Effector CD8-positive, alpha-beta T cell (primary cell): ENCODE measurements at regions not wholly inside any gene's neighbourhood (a gene's known extent, or its start where the extent isn't known, plus 50 kb on each side); places are given as distances from the start of the nearest gene placed in this dataset.

ENCODE experiments used
- DNase-seq: peaks from one replicate; lab custom pipeline; 2025; lab: John Stamatoyannopoulos, UW

DNA sequence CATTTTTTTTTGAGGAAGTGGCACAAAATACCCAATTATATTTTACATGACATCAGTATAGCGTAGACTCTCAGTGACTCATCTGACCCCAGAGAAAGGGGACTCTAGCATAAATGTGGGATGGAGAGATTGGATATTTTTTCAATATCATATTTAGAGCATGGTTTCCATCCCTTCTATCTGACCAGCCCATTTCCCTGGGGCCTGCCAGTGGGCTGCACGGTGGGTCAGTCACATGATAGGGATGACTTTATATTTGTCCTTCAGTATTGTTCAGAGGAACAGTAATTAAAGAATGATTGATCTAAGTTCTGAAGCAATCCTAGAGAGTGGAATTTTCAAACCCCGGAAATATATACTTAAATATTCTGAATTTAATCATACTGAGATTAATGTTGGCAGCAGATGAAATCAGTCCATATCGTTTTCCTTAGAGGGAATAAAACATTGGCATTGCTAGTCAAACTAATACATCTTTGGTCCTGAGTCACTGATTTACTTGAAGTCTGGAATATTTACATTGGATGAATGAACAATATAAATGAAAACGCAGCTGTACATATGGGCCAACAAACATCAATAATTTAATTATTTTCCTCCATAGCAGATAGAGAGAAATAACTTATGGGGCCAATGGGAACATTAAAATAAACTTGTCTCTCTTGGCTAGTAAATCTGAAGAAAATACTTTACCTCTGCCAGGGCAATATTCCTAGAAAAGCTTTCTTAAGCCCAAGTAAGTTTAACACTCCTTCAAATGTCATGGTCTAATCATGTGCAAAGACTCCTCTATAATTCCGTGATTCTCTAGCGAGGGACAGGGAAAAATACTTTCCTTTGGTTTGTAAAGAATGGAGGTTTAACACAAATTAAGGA lies 563.6 kb upstream of the PKDCC start:
- no peak for DNase-seq

DNA sequence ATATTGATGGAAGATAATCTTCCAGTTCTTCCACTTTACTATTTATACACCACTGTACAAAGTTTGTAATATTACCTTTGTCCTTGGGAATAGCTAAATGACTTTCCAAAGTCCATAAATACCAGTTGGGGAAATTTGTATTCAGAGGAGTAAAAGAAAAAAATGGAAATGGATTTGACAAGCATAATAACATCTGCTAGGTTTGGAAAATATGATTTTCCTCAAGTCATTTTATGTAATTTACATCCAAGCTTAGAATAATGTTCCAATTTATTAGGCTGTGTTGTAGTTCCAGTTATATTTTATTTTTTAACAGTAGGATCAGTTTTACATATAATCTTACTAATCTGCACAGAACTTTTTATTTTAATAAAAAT lies 563.0 kb upstream of the PKDCC start:
- no peak for DNase-seq

DNA sequence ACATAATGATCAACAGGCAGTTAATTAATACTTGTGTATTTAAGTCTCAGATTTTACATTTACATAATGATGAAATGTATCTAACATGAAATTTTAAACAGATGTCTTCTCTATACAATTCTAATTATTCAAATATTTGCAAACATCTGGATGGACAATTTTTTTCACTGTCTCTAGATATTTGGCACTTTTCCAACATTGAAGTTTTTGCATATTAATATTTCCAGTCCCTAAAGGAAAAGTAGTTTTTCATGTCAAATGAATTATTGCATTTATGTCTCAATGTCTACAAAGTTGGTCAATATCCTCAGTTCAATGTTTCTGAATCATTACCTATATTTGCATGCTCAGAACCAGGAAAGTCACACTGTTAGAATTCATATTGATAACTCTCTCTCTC lies 560.9 kb upstream of the PKDCC start:
- no peak for DNase-seq

DNA sequence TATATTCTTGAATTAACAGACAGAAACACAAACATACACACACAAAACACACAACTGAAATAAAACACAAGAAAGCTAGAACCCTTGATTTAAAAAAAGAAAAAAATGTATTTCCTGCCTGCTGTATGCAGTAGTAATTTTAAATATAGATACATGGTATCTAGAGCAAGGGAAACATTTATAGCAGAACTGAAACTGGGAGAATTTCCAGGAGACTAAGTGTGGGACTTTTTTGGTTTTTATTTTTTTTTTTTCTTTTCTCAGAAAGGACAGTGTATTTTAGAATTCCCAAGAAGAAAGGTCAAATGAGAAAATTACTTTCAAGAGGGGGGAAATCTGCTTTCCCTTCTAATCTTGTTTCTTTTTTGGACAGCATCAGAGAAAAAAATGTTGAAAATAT lies 558.9 kb upstream of the PKDCC start:
- no peak for DNase-seq

DNA sequence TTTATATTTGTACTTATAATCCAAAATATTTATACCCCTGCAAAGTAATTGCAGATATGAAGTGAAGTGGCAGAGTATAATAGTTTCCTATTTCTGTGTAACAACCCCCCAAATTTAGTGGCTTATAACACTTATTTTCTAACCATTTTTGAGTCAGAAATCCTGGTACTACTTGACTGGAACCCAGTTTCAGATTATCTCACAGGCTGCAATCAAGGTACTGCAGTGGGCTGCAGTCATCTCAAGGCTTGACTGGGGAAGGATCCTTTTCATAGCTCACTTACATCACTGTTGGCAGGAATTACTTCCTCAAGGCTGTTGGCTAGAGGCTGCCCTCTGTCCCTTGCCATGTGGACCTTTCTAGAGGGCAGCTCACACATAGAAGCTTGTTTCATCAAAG lies 558.2 kb upstream of the PKDCC start:
- DNase-seq, result no peak

DNA sequence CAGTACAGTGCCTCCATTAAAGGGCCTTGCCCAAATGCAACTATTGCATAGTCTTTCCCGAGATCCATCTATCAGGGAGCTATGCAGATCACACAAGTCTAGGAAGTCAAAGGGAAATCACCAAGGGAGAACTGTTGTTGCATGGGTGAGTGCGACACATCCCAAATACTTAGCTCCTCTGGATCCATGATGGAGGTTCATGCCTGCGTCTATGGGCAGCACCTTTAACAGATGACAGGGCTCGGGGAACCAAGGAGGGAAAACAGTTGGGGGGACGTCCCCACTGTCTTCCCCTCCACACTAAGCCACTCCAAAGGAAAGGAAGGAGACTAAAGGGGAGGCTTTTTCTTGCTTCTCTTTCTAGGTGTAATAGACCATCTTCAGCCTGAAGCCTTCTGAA lies 552.8 kb upstream of the PKDCC start:
- no peak for DNase-seq

DNA sequence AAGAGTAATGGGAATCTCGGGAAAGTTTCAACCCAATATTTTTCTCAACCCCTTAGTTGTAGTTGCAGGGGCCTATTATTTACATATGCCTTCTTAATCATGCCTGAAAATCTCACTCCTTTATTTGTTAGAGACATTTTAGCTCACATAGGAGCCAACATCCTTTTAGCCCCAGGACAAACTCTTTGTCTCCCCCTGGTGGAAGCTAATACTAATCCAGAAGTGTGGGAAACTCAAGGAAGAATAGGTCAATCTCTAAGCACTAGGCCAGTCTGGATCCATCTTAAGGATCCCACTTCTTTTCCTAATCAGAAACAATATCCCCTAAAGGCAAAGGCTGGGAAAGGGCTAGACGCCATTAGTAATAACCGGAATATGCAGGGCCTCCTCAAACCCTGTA lies 550.9 kb upstream of the PKDCC start:
- DNase-seq, result no peak

DNA sequence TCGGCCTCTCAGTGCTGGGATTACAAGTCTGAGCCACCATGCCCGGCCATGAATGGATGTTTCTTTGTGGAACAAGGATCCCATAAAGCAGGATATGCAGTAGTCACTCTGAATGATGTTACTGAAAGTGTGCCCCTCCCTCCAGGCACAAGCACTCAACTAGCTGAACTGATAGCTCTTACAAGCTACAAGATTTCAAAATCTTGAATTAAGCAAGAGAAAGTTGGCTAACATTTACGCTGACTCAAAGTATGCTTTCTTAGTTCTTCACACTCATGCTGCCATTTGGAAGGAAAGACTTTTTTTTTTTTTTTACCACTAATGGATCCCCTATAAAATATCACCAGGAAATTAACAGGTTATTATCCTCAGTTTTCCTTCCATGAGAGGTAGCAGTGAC lies 549.0 kb upstream of the PKDCC start:
- DNase-seq, result no peak

DNA sequence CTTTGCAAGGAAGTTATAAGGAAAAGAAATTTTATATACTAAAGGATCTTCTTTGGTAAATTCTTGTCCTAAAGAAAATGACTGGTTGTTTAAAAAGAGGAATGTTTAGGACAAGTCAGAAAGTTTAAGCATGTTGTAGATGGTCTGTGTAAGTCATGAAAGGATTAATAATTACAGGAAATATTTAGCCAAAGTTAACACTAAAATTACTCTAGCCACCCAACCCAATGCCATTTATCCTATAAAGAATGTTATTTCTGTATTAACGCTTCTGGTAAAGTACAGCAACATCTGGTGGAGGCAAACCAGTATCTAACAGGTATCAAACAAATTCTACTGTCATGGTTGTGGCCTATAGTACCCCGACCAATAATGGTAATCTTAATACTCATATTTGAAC lies 546.9 kb upstream of the PKDCC start:
- DNase-seq, result no peak

DNA sequence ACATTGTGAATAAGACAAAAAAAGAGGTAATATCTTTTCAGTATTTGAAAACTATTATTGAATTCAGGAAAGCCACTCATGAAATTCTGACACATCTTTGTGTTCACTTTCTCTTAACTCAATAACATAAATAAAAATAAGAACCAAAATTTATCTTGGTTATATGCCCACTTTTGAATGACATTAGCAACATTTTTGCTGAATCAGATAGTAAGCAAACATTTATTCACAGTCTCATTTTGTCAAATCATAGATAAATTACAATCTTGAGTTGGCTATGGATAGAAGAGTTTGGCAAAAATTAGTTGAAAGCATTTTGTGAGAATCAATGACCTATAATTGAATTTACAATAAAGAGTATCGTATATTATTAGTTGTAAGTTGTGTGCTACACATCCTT lies 545.1 kb upstream of the PKDCC start:
- no peak for DNase-seq

DNA sequence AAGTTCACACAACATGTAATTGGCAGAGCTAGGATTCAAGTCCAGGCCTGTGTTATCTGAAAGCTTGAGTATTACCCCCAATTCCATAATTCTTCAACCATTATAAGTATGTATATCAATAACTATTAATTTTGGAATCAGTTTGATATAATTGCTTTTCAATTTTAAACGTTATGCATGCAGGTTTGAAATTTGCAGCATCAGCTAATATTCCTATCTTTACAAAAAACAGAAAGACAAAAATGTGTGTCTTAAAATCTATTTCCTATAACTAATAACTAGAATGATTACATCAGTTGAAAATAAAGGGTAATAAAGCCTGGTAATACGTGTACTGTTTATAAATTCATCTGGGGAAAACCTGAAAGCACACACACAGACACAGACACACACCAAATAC lies 543.3 kb upstream of the PKDCC start:
- no peak for DNase-seq

DNA sequence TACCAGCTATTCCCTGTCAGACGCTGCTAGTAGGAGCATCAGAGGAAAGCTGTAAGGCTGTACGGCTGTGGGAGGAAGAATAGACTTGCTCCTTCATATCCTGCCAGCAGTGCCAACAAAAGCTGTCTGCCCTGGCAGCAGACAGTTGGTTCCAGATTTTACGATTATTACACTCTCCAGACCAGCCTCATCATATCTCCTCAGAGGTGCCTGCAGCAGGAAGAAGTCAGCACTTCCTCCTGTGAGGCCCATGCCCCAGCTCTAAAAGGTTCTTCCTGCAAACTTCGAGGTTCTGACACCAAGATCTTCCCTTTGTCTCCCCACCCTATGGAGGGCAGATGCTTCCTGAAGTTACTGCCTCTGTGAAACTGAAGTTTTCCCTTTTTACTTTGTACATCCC lies 537.7 kb upstream of the PKDCC start:
- no peak for DNase-seq

DNA sequence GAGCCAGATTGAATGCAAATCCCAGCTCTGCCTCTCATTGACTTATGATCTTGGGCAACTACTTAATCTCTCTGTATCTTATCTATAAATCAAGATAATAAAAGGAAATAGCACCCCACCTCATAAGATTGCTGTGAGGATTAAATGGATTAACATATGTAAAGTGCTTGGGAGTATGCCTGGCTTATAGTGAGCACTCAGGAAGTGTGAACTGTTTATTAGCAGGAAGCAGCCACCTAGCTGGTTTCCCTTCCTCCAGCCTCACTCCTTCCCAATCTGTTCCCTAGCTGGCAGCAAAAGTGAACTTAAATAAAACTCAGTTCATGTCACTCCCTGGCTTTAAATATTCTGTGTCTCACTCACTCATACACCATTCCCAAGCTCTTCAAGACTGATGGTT lies 526.6 kb upstream of the PKDCC start:
- no peak for DNase-seq

DNA sequence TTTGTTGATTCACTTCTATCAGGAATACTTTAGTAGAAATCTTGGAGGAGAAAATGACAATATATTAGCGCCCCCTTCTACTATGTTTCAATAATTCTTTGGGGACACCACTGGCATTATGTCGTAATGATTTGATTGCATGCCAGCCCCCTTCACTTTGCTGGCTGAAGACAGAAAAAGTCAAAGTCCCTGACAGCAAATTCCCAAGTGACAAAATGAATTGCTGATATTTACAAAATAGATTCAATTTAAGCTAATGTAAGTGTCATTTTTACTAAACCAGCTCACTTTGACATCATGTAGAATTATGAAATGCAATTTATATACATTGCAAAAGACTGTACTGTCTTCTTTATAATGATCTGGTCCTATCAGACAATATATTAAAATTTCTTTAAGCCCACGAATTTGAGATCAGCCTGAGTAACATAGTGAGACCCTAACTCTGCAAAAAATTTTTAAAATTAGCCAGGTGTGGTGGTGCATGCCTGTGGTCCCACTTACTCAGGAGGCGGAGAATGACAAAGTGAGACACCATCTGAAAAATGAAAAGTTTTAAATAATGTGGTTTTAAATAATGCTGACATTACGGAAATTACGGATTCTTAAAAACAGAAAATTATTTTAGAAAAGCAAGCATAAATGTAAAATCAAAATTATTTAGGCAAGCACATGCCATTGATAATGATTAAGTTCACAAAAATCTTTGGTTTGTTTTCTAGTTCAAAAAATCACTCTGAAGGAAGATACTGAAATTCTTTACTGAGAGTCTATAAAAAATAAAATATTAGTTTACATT lies 520.1 kb upstream of the PKDCC start:
- no peak for DNase-seq

DNA sequence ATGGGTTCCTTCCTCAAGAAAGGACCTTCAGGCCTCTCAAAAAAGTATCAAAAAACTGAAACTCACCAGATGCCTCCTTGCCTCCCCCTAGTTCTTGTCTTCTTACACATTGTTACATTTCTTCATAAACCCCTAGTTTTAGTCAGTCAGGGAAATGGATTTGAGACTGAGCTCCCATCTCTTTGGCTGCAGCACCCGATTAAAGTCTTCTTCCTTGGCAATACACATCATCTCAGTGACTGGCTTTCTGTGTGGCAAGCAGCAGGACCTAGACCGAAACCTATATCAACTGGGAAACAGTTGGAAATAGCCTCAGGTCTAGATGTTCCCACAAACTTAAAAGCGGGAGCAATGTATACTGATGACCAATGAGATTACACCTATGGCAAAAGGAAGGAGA lies 512.2 kb upstream of the PKDCC start:
- DNase-seq, result no peak

DNA sequence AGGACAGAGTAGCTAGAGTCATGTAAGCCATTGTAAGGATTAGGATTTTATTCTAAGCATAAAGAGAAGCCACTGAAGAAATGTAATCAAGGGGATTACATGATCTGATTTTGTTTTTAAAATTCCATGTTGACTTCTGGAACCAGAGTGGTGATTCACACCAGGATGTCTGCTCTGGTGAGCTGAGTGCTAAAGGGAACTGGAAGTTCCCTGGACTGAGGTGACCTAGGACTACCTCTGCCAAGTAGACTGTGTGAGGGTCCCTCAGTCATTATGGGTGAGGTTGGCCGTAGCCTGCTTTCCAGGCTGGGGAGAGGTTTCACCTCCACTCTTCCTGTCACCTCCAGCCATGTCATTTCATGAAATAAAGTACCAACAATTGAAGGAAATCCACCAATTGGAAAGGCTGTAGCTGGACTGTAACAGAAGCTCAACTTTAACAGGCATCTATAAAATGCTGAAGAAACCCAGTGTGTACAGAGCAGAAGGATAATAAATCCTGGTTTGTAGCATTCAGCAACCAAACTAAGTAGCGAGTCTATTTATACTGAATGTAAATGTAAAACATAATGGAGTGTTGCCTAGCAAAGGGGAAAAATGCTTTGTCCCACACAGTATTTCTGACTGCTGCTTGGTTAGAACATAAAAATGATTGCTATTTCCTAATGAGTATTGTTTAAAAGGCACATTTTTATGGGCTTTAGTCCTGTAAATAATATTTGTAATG lies 507.4 kb upstream of the PKDCC start:
- DNase-seq, result no peak

DNA sequence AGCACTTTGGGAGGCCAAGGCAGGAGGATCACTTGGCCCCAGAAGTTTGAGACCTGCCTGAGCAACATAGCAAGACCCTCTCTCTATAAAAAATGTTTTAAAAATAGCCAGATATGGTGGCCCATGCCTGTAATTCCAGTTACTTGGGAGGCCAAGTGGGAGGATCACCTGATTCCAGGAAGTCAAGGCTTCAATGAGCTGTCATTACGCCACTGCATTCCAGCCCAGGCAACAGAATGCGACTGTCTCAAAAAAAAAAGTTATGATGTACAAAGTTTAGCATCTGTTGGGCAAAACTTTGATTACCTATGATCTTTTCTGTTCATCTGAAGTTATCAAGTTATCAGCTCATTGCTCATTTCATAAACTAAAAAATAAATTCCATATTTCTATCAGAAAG lies 504.1 kb upstream of the PKDCC start:
- no peak for DNase-seq

DNA sequence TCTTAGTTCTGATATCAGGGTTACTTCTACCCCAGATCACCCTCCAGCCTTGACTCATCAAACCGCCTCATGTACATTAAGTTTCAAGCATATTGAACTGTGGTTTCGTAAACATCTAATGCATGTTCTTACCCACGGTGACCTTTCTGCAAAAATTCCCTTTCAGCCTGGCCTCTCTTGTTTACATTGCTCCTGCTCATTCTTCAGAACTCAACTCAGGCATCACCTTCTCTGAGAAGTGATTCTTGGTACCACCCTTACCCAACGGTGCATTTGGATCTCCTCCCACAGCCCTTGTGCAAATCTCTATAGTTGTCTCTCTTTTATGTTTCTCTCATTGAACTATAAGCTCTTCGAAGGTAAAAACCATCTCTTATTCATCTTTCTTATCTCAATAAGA lies 503.1 kb upstream of the PKDCC start:
- DNase-seq, result no peak

DNA sequence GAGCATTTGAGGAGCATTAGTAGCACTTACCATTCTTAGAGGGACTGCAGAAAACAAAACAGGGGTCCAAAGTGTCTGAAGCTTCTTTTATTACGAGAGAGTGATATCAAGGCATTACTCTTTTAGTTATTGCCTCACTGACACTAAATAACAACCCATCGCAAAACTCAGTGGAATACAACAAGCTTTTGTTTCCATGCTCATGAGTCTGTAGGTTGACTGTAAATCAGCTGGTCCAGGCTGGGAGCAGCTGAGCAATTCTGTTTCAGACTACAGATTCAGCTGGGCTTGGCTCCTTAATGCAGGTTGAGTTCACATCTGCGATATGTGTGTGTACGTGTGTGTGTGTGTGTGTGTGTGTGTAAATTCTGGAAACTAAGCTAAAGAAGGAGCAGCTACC lies 501.8 kb upstream of the PKDCC start:
- DNase-seq, result no peak

DNA sequence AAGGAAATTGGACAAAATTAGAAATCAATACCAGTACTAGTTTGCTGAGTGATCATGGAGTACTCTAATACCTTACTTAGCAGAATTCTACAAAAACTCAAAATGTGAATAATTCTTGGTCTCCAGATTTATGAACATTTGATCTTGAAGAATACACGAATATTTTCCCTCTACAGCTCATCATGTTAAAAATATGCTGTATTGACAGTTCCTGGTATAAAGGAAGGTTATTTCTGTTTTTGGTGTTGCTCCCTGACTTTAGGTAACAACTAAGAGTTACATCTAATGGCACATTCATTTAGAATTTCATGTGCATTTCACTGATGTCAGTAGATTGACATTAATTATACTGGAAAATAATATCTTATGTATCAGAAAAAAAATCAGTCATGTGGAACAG lies 479.2 kb upstream of the PKDCC start:
- DNase-seq, result no peak

DNA sequence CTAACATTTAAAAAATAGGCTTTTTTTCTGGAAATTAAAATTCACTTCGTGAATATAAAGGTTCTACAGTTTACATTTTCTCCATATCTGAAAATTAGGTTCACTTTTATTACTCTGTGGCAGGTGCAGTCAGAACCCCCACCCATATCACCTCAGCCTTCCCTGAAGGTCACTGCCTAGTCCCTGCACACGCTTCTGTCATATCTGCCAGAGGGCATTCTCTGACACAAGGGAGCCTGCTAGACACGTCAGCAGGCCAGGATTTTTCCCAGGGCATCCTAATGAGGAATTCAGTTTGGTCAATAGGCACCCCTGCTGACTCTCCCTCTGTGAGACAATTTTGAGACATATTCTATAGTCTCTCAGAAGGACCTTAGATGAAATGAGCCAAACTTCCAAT lies 475.7 kb upstream of the PKDCC start:
- no peak for DNase-seq

DNA sequence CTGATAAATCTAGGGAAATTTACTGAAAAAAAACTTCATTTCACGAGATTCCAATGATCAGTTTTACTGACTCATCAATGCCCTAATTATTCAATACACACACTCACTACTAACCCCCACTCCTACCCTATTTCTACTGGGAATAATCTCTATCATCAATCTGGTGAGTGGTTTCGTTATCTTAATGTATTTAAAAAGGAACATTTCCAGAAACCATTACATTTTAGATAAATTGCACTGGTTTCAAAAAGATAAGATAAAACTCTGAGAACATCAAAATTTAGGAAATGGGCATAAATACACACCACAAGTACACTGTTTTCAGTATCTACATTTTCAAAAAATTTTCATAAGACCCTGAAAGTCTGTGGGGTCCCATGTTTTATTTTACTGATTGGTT lies 471.4 kb upstream of the PKDCC start:
- no peak for DNase-seq

DNA sequence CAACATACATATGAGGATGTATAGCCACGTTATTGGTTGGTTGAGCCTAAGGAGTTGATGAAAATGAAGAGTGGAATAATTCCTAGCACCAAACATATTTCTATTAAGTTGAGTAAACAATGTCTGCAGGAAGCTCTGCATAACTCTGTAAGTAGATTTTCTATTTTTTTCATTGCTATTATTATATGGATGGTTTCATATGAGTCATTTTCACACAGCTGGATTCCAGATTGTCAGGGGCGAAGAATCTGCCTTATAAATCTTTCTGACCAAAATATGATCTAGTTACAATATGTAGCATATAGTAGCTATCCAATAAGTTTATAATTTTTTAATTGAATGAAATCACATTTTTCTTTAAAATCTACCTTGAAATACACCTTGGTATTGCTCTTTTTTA lies 468.0 kb upstream of the PKDCC start:
- DNase-seq, result no peak
